ENCODE measurements at regions not wholly inside any gene's neighbourhood (a gene's known extent, or its start where the extent isn't known, plus 50 kb on each side); places are given as distances from the start of the nearest gene placed in this dataset.

DNA sequence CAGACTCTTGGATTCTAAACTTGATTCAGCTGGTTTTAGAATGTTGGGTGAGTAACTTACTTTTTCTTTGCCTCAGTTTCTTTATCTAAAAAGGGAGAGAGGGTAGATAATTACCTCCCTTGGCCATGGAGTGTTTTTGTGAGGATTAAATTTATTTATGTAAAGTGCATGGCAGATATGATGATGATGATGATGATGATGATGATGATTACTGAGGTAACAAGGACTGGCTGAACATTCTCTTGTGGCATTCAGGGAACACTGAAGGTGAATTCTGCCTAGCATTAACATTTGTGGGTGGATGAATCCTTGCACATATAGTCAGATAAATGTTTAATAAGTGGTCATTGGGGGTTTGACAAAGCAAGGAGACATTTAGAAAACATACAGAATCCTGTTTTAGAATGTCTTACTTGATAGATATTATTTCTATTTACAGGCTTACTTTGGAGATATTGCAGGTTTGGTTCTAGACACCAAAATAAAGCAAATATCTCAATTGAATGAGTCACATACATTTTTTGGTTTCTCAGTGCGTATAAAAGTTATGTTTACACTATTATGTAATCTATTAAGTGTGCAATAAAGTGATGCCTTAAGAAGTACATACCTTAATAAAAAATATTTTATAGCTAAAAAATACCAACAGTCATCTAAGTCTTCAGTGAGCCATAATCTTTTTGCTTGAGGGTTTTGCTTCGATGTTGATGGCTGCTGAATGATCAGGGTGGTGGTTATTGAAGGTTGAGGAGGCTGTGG lies 123.2 kb downstream of the SNAPC1 start:
- no peaks in the 10 kb centered on the region for H3K4me1 ChIP-seq (ENCODE audit: control insufficient read depth, insufficient read depth, low read depth, low read length)
- peaks cover 6 to 10% of the 10 kb centered on the region in 2 experiments for H3K27me3 ChIP-seq (ENCODE audit: control insufficient read depth in 1 of 2, insufficient read depth in 1 of 2, low read length in 2 of 2)
- no peak overlapping the region for H2BK15ac ChIP-seq (ENCODE audit: low read depth, poor library complexity, severe bottlenecking)
- H2AFZ ChIP-seq (ENCODE audit: low read depth, low read length), result no peak overlapping the region
- no peak for DNase-seq
- H4K8ac ChIP-seq (ENCODE audit: low read length), result no peak overlapping the region
- H2AK5ac ChIP-seq (ENCODE audit: low read length, severe bottlenecking), result no peak overlapping the region
- H3K36me3 ChIP-seq (ENCODE audit: control insufficient read depth in 1 of 2, insufficient read depth in 2 of 2, low read depth in 1 of 2, low read length in 2 of 2), result no peaks in the 10 kb centered on the region
- H3K27ac ChIP-seq (ENCODE audit: low read length, poor library complexity, severe bottlenecking), result no peak overlapping the region
- no peak overlapping the region for H4K91ac ChIP-seq (ENCODE audit: low read length)
- H2BK5ac ChIP-seq (ENCODE audit: low read depth, low read length, poor library complexity, severe bottlenecking), result no peak overlapping the region
- H3K14ac ChIP-seq (ENCODE audit: low read length in 2 of 2), result no peak overlapping the region
- H3K18ac ChIP-seq (ENCODE audit: low read depth in 1 of 2, low read length in 2 of 2), result no peak overlapping the region
- H3K4me3 ChIP-seq (ENCODE audit: insufficient read depth in 1 of 2, low read depth in 1 of 2, low read length in 2 of 2), result no peak overlapping the region
- H2BK12ac ChIP-seq (ENCODE audit: low read length in 2 of 2), result no peak overlapping the region
- H3K9me3 ChIP-seq (ENCODE audit: control insufficient read depth, low read length), result peaks cover 12% of the 10 kb centered on the region
- H3K79me1 ChIP-seq (replicated peaks; ENCODE audit: low read length, poor library complexity, severe bottlenecking), result no peaks in the 10 kb centered on the region
- H3K4me2 ChIP-seq (ENCODE audit: low read length, poor library complexity, severe bottlenecking), result no peak overlapping the region
- H3K23ac ChIP-seq (ENCODE audit: low read length in 2 of 2), result no peak overlapping the region
- 75% methylated on average over 1 of the region's 2 CpGs for WGBS
- no peak overlapping the region for H2BK120ac ChIP-seq (ENCODE audit: low read depth, low read length)
- H3K4ac ChIP-seq (ENCODE audit: low read depth in 1 of 2, low read length in 2 of 2), result no peak overlapping the region
- H3K9ac ChIP-seq (ENCODE audit: low read length), result no peak overlapping the region

DNA sequence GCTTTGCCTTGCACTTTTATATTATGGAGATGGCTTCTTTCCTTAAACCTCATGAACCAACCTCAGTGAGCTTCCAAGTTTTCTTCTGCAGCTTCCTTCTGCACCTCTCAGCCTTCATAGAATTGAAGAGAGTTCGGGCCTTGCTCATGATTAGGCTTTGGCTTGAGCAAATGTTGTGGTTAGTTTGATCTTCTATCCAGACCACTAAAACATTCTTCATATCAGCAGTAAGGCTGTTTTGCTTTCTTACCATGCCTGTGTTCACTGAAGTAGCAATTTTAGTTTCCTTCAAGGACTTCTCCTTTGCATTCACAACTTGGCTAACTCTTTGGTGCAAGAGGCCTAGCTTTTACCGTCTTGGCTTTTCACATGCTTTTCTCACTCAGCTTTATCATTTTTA lies 125.4 kb downstream of the SNAPC1 start:
- DNase-seq, result no peak
- Histone ChIP-seq H3K36me3 (ENCODE audit: control insufficient read depth in 1 of 2, insufficient read depth in 2 of 2, low read depth in 1 of 2, low read length in 2 of 2) (no peaks in the 10 kb centered on the region), H3K14ac (ENCODE audit: low read length in 2 of 2) (no peak overlapping the region), H2AK5ac (ENCODE audit: low read length, severe bottlenecking) (no peak overlapping the region), H3K4ac (ENCODE audit: low read depth in 1 of 2, low read length in 2 of 2) (no peak overlapping the region), H3K9ac (ENCODE audit: low read length) (no peak overlapping the region), H3K27ac (ENCODE audit: low read length, poor library complexity, severe bottlenecking) (no peak overlapping the region), H3K4me2 (ENCODE audit: low read length, poor library complexity, severe bottlenecking) (no peak overlapping the region), H3K4me1 (ENCODE audit: control insufficient read depth, insufficient read depth, low read depth, low read length) (no peaks in the 10 kb centered on the region), H2BK12ac (ENCODE audit: low read length in 2 of 2) (no peak overlapping the region), H2BK15ac (ENCODE audit: low read depth, poor library complexity, severe bottlenecking) (no peak overlapping the region), H2AFZ (ENCODE audit: low read depth, low read length) (no peak overlapping the region), H3K27me3 (ENCODE audit: control insufficient read depth in 1 of 2, insufficient read depth in 1 of 2, low read length in 2 of 2) (peaks cover 10 to 14% of the 10 kb centered on the region in 2 experiments), H3K23ac (ENCODE audit: low read length in 2 of 2) (no peak overlapping the region), H3K79me1 (replicated peaks; ENCODE audit: low read length, poor library complexity, severe bottlenecking) (no peaks in the 10 kb centered on the region), H3K4me3 (ENCODE audit: insufficient read depth in 1 of 2, low read depth in 1 of 2, low read length in 2 of 2) (no peak overlapping the region), H3K9me3 (ENCODE audit: control insufficient read depth, low read length) (peaks cover 12% of the 10 kb centered on the region), H3K18ac (ENCODE audit: low read depth in 1 of 2, low read length in 2 of 2) (no peak overlapping the region), H2BK5ac (ENCODE audit: low read depth, low read length, poor library complexity, severe bottlenecking) (no peak overlapping the region), H2BK120ac (ENCODE audit: low read depth, low read length) (no peak overlapping the region), H4K8ac (ENCODE audit: low read length) (no peak overlapping the region), H4K91ac (ENCODE audit: low read length) (no peak overlapping the region)
- WGBS, result no CpG with 5 or more reads among the region's 2 CpGs

DNA sequence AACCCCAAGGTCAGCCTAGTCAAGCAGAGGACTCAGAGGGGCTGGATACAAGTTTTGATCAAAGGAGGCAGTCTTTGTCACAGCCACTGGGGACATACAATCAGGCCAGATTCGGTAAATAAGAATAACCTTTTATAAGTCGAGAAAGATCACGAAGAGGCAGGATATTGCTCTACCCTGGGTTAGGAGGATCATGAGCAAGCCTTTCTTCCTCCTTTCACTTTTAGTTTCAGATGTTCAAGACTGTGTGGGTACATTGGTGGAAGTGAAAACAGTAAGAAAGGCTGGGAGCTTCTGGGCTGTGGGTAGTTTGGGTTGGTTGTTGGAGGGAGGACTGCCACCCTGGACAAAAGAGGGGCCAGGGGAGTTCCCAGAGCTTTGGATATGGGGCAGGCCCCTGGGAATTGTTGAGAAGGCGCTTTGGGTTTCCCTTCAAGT lies 127.7 kb downstream of the SNAPC1 start:
- no peak overlapping the region for H3K27ac ChIP-seq (ENCODE audit: low read length, poor library complexity, severe bottlenecking)
- no peak overlapping the region for H2AFZ ChIP-seq (ENCODE audit: low read depth, low read length)

DNA sequence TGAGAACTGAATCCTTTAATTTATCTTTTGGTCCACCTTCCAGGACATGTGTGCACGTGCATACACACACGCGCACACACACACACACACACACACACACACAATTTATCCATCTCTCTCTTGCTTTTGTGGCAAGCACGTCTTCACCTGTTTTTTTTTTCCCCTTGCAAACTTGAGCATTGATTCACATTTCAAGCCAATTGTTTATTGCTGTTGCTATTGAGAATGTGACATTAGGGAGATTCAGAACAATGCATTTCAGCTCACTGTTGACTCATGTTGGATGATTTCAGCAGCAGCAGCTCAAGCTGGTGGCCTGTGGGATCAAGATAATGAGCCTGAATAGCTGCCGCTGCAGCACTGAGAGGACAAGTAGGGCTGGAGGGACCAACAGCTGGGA lies 128.9 kb downstream of the SNAPC1 start:
- H3K9me3 ChIP-seq (ENCODE audit: control insufficient read depth, low read length), result no peaks in the 10 kb centered on the region
- H3K14ac ChIP-seq (ENCODE audit: low read length in 2 of 2), result no peak overlapping the region
- no peak overlapping the region for H3K27ac ChIP-seq (ENCODE audit: low read length, poor library complexity, severe bottlenecking)
- H3K4me3 ChIP-seq (ENCODE audit: insufficient read depth in 1 of 2, low read depth in 1 of 2, low read length in 2 of 2), result no peak overlapping the region
- peaks cover 7 to 17% of the 10 kb centered on the region in 2 experiments for H3K27me3 ChIP-seq (ENCODE audit: control insufficient read depth in 1 of 2, insufficient read depth in 1 of 2, low read length in 2 of 2)
- H3K9ac ChIP-seq (ENCODE audit: low read length), result no peak overlapping the region
- no peak overlapping the region for H3K4me2 ChIP-seq (ENCODE audit: low read length, poor library complexity, severe bottlenecking)
- no peak overlapping the region for H2BK12ac ChIP-seq (ENCODE audit: low read length in 2 of 2)
- H3K79me1 ChIP-seq (replicated peaks; ENCODE audit: low read length, poor library complexity, severe bottlenecking), result no peaks in the 10 kb centered on the region
- H3K23ac ChIP-seq (ENCODE audit: low read length in 2 of 2), result no peak overlapping the region
- no peak overlapping the region for H2BK5ac ChIP-seq (ENCODE audit: low read depth, low read length, poor library complexity, severe bottlenecking)
- H2BK120ac ChIP-seq (ENCODE audit: low read depth, low read length), result no peak overlapping the region
- H2AK5ac ChIP-seq (ENCODE audit: low read length, severe bottlenecking), result no peak overlapping the region
- no peak for DNase-seq
- no peaks in the 10 kb centered on the region for H3K4me1 ChIP-seq (ENCODE audit: control insufficient read depth, insufficient read depth, low read depth, low read length)
- 65% methylated on average over 5 of the region's 5 CpGs for WGBS
- no peak overlapping the region for H4K91ac ChIP-seq (ENCODE audit: low read length)
- H3K4ac ChIP-seq (ENCODE audit: low read depth in 1 of 2, low read length in 2 of 2), result no peak overlapping the region
- no peaks in the 10 kb centered on the region for H3K36me3 ChIP-seq (ENCODE audit: control insufficient read depth in 1 of 2, insufficient read depth in 2 of 2, low read depth in 1 of 2, low read length in 2 of 2)
- H3K18ac ChIP-seq (ENCODE audit: low read depth in 1 of 2, low read length in 2 of 2), result no peak overlapping the region
- H4K8ac ChIP-seq (ENCODE audit: low read length), result no peak overlapping the region
- H2BK15ac ChIP-seq (ENCODE audit: low read depth, poor library complexity, severe bottlenecking), result no peak overlapping the region
- no peak overlapping the region for H2AFZ ChIP-seq (ENCODE audit: low read depth, low read length)

More for the DNA sequence above, 127.7 kb downstream of the SNAPC1 start:
- WGBS, result 59% methylated on average over 4 of the region's 4 CpGs
- no peak overlapping the region for H2BK5ac ChIP-seq (ENCODE audit: low read depth, low read length, poor library complexity, severe bottlenecking)
- H3K4me3 ChIP-seq (ENCODE audit: insufficient read depth in 1 of 2, low read depth in 1 of 2, low read length in 2 of 2), result no peak overlapping the region
- H2AK5ac ChIP-seq (ENCODE audit: low read length, severe bottlenecking), result no peak overlapping the region
- H3K18ac ChIP-seq (ENCODE audit: low read depth in 1 of 2, low read length in 2 of 2), result no peak overlapping the region
- no peak overlapping the region for H4K91ac ChIP-seq (ENCODE audit: low read length)
- H2BK15ac ChIP-seq (ENCODE audit: low read depth, poor library complexity, severe bottlenecking), result no peak overlapping the region
- no peak overlapping the region for H3K14ac ChIP-seq (ENCODE audit: low read length in 2 of 2)
- H3K79me1 ChIP-seq (replicated peaks; ENCODE audit: low read length, poor library complexity, severe bottlenecking), result no peaks in the 10 kb centered on the region
- H3K36me3 ChIP-seq (ENCODE audit: control insufficient read depth in 1 of 2, insufficient read depth in 2 of 2, low read depth in 1 of 2, low read length in 2 of 2), result no peaks in the 10 kb centered on the region
- H2BK120ac ChIP-seq (ENCODE audit: low read depth, low read length), result no peak overlapping the region
- DNase-seq, result no peak
- H2BK12ac ChIP-seq (ENCODE audit: low read length in 2 of 2), result no peak overlapping the region
- H3K27me3 ChIP-seq (ENCODE audit: control insufficient read depth in 1 of 2, insufficient read depth in 1 of 2, low read length in 2 of 2), result peaks cover 7 to 17% of the 10 kb centered on the region in 2 experiments
- H3K4ac ChIP-seq (ENCODE audit: low read depth in 1 of 2, low read length in 2 of 2), result no peak overlapping the region
- H3K9me3 ChIP-seq (ENCODE audit: control insufficient read depth, low read length), result no peaks in the 10 kb centered on the region
- H3K23ac ChIP-seq (ENCODE audit: low read length in 2 of 2), result no peak overlapping the region
- H3K4me2 ChIP-seq (ENCODE audit: low read length, poor library complexity, severe bottlenecking), result no peak overlapping the region
- H3K9ac ChIP-seq (ENCODE audit: low read length), result no peak overlapping the region
- H3K4me1 ChIP-seq (ENCODE audit: control insufficient read depth, insufficient read depth, low read depth, low read length), result no peaks in the 10 kb centered on the region
- no peak overlapping the region for H4K8ac ChIP-seq (ENCODE audit: low read length)

All from mesenchymal stem cell (in vitro differentiated cells and primary cell).